GM21825 (cell line): ENCODE measurements at regions not wholly inside any gene's neighbourhood (a gene's known extent, or its start where the extent isn't known, plus 50 kb on each side); places are given as distances from the start of the nearest gene placed in this dataset.

Source experiments
- ATAC-seq: cut with Tn5 transposase; IDR thresholded peaks from one replicate; pipeline ENCODE4 v1.9.1; 2021; ENCODE audit warnings: mild to moderate bottlenecking, moderate library complexity; ENCODE audit not compliant: unreplicated experiment

DNA sequence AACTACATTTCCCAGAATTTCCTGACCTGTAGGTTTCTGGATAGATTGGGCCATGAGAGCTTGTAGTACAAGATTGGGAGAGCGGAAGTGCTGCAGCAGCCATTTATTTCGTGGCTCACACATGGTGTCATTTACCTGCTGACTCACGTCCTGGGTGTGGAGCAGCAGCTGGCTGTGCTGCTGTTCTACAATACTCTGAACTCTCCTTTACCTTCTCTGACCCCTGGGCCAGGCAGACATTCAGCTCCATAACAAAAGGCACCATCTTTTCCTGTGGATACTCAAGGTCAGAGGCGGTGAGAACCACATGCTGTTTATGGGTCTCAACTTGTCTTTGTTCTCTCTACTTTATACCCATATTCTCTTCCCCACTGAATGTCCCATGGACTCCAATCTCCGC, 490.2 kb downstream of the IGSF11 start:
- no peak for ATAC-seq

DNA sequence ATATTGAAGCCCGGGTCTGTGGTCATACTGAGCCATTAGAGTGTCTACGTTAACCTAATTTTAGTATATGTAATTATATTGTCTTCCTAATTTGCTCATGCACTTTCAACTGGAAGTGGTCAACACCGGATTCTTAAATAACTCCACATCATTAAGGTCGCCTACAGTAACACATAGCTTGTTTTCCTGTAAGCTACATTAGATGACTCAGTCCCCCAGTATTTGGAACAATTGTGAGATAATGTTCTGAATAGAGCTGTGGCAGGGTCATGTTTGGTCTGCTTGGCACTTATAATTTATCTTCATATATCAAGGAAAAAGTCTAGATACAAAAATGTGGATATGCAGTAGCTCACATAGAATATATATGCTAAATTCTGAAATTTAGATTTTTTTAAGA, 486.2 kb downstream of the IGSF11 start:
- ATAC-seq, result no peak

GRCh38 chr3:118550122-118550521, 484.5 kb downstream of the IGSF11 start:
- ATAC-seq, result no peak

DNA sequence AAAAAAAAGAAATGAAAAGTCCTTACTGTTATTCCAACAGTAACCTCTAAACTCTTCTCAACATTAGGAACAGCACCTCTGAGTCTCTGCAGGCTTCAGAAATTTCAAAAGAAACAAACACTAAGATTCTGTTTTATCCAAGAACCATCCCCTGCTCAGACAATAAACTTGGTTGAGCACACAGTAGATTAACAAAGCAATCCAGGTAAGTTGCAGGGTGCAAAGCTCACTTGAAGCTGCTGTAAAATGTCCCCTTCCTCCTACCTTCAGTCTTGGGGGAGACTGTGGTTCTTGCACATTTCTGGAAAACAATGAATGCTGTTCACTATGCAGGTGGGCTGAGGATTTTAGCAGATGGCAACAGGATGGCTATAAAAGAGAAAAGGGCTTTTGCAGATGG, 484.1 kb downstream of the IGSF11 start:
- no peak for ATAC-seq

DNA sequence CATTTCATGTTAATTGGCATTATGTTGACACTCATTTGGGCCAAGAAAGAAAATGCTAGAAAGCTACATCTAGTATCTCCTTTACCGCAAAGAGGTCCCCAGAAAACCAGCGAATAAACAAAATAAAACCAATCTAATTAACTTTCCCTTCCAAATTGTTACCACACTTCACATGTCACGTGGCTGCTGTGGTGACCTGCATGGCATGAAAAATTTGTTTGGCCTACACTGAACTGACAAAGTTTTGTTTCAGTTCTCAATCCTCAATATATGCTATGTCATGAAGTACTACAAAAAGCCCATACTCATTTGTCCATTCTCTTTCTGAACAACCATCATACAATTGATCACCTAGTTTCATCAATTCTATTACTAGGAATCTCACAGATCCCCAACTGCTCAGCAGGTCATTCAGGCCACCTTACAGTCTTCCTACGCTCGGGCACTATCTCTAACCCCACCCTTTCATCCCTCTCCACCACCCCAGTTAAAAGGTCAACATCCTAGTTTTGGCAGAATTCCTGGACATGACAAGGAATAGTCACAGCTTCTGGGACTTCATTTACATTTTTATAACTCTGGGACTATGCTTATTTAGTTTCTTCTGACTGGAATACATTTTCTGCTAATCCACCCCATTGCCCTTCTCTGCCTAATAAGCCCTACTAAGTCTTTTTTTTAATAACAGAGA, 480.4 kb downstream of the IGSF11 start:
- ATAC-seq, result no peak

- no peak for ATAC-seq
These were observed 477.7 kb downstream of the IGSF11 start for GRCh38 chr3:118556983-118557382.

GRCh38 chr3:118557513-118557912, 477.1 kb downstream of the IGSF11 start:
- ATAC-seq, result no peak

DNA sequence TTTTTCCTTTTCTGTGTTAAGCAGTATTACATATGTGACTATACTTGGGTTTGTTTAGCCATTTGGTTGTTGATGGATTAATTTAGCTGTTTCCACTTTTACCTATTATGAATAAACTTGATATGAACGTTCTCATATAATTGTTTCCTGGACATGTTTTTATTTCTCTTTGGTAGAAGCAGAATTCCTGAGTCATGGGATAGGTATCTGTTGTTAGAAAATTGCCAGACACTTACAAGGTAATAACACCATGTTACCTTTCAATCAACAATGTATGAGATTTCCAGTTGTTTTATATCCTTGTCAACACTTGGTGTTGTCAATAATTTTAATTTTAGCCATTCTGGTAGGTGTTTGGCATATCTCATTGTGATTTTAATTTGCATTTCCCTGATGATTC, 475.4 kb downstream of the IGSF11 start:
- ATAC-seq, result no peak

DNA sequence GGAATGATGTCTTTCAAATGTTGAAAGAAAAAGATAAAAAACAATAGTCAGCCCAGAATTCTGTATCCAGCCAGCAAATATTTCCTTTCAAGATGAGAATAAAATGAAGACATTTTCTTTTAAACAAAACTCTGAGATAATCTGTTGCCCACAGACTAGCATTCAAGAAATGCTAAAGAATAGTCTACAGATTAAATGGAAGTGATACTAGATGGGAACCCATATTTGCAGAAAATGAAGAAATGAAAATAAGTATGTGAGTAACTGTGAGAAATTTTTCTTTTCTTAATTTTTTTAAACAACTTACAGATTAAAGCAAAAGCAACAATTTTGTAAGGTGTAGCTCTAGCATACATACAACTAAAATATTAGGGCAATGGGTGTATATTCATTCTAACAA, 469.8 kb downstream of the IGSF11 start:
- ATAC-seq, result no peak

DNA sequence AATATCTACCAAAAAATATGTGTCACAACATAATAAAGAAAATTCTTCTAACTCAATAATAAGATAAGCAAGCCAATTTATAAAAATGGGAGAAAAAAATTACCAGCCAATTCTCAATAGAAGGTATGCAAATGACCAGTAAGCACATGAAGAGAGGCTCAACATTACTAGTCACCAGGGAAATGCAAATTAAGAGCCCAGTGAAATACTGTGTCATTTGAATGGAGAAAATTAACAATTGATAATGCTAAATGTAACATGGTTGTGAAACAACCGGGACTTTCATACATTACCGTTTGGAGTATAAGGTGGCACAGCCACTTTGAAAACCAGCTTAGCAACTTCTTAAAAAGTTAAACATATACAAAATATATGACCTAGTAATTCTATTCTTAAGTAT, 460.7 kb downstream of the IGSF11 start:
- ATAC-seq, result no peak

DNA sequence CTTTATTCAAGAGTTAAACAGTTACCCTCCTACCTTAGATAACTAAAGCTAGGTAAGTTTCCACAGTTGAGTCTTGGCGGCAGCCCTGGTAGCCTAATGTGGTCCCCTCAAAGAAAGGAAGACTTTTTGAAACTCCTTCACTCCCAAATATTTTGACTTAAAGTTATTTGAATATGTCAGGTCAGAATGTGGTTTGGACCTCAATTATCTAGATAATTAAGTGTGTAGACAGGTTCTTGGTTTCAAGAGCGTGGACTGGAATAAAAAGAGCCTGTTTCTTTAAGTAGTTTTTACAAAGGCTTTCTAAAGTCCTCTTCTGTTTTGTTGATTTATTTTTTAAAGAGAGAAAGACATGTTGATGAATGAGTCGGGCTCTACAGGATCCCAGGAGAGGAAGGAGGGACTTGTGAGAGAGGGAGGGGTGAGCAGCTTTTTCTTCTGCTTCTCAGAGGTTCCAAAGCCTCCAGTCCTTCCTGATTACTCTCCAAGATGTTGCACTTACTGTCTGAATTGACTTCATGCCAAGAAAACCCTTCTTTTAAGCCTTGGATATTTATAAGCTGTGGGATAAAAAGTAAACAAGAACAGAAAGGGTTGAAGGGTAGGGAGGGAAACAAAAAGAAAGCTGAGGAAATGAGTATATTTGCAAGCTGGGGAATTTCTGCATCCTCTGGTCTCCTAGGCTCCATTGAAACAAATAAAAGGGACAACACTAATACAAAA, 457.4 kb downstream of the IGSF11 start:
- ATAC-seq, result no peak

GRCh38 chr3:118578559-118578958, 456.1 kb downstream of the IGSF11 start:
- no peak for ATAC-seq

GRCh38 chr3:118587037-118587741, 447.5 kb downstream of the IGSF11 start:
- ATAC-seq, result no peak

GRCh38 chr3:118587847-118588246, 446.8 kb downstream of the IGSF11 start:
- ATAC-seq, result no peak

- no peak for ATAC-seq
These were observed 441.4 kb downstream of the IGSF11 start for GRCh38 chr3:118593277-118593670.

GRCh38 chr3:118597184-118597583, 437.5 kb downstream of the IGSF11 start:
- no peak for ATAC-seq

- no peak for ATAC-seq
These were observed 426.5 kb downstream of the IGSF11 start for GRCh38 chr3:118607915-118608820.

DNA sequence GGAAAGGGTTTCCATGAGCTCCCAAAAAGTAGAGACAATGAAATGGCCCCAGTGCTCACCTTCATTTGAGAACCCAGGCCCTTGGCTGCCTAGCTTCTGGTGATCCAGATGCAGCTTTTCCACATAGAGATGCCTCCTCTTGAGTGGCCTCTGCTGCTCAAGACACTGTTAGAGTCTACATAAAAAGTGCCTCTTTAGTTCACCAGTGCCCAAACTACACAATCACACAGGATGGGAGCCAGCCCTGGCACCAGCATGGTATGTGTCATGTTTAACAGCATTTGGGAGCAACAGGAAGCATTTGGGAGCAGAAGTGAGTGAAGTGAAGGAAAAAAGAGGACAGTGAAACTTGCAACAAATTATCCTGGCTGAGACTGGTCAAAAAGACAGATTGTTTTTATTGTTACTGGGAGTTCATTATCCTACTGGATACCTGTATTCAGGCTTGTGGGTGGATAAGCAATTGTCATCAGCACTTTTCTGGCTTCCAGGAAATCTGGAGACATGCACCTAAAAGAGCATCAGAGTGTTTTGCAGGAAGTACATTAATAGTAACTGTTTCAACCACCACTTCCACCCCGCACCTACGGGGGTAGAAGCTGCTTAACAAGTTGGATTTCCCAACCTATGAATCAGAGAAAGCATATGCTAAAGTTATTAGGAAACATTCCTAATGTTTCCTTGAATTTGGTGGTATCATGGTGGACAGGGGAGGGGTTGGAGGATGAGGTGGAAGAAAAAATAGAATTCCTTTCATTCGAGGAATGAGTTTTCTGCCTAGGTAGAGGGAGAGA, 416.2 kb downstream of the IGSF11 start:
- ATAC-seq, result no peak

- ATAC-seq, result no peak
These were observed 408.2 kb downstream of the IGSF11 start for GRCh38 chr3:118626453-118626852.

GRCh38 chr3:118628704-118629341, 405.8 kb downstream of the IGSF11 start:
- peak; percentile 89 for ATAC-seq
